ENCODE measurements at regions not wholly inside any gene's neighbourhood (a gene's known extent, or its start where the extent isn't known, plus 50 kb on each side); places are given as distances from the start of the nearest gene placed in this dataset.

GRCh38 chr1:18554597-18554996, 73.9 kb downstream of the KLHDC7A start:
- peaks cover 21% of the 10 kb centered on the region for H3K27me3 ChIP-seq (ENCODE audit: control insufficient read depth, insufficient read depth, low read length)
- TF ChIP-seq CTCF (IDR thresholded peaks at IDR 0.05; ENCODE audit: insufficient read depth, low read length, poor library complexity, severe bottlenecking), result no peak
- no peaks in the 10 kb centered on the region for H3K36me3 ChIP-seq (ENCODE audit: control insufficient read depth, insufficient read depth, low read length)
- H3K4me3 ChIP-seq (ENCODE audit: low read depth, low read length), result no peak overlapping the region
- no peak for DNase-seq (ENCODE audit: low read depth)

- Histone ChIP-seq H3K36me3 (ENCODE audit: control insufficient read depth, insufficient read depth, low read length) (no peaks in the 10 kb centered on the region), H3K27me3 (ENCODE audit: control insufficient read depth, insufficient read depth, low read length) (peaks cover 21% of the 10 kb centered on the region), H3K4me3 (ENCODE audit: low read depth, low read length) (no peak overlapping the region)
- no peak for DNase-seq (ENCODE audit: low read depth)
- TF ChIP-seq CTCF (IDR thresholded peaks at IDR 0.05; ENCODE audit: insufficient read depth, low read length, poor library complexity, severe bottlenecking), result no peak
Measured at GRCh38 chr1:18555036-18555435, 74.3 kb downstream of the KLHDC7A start.

- TF ChIP-seq CTCF (IDR thresholded peaks at IDR 0.05; ENCODE audit: insufficient read depth, low read length, poor library complexity, severe bottlenecking), result peak; percentile 41
- peaks cover 23% of the 10 kb centered on the region for H3K27me3 ChIP-seq (ENCODE audit: control insufficient read depth, insufficient read depth, low read length)
- DNase-seq (ENCODE audit: low read depth), result no peak
- no peaks in the 10 kb centered on the region for H3K36me3 ChIP-seq (ENCODE audit: control insufficient read depth, insufficient read depth, low read length)
- no peak overlapping the region for H3K4me3 ChIP-seq (ENCODE audit: low read depth, low read length)
Measured at GRCh38 chr1:18556364-18556763, 74.3 kb upstream of the PAX7 start.

DNA sequence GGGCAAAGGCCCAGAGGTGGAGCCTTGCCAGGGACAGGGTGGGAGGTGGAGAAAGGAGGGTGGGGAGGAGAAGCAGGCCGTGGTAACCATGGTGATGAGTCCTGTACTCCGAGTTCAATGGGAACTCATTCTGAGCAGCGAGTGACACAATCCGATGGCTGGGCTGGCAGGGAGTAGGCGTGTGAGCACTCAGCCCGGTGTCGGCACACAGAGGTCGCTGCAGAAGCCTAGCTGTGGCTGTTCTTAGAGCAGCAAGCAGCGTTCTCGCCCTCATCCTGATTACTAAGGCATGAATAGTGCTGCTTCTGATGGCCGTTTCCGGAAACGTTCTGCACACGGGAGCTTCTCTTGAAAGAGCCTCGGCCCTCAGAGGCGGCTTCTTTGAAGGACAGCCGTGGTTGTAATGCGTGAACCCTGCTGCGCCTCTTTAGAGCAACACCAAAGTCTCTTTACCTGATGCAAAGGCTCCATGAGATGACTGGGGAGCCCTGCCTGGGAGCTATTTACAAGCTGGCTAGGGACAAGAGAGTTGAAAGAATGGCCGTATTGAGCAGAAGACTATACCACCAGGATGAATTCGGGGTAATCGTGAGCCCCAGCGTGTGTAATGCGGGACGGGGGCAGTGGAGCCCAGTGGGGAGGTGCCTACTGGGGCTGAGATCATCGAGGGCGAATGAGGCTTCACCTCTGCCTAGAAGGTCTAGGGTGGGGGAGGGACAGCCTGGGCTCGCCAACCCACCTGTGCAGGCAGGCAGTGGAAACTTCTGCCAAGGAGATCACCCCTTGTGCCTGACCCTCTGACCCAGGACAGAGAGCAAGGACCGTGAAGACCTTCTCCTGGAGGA, 72.8 kb upstream of the PAX7 start:
- Histone ChIP-seq H3K27me3 (ENCODE audit: control insufficient read depth, insufficient read depth, low read length) (peaks cover 28% of the 10 kb centered on the region), H3K36me3 (ENCODE audit: control insufficient read depth, insufficient read depth, low read length) (no peaks in the 10 kb centered on the region), H3K4me3 (ENCODE audit: low read depth, low read length) (no peak overlapping the region)
- no peak for TF ChIP-seq CTCF (IDR thresholded peaks at IDR 0.05; ENCODE audit: insufficient read depth, low read length, poor library complexity, severe bottlenecking)
- DNase-seq (ENCODE audit: low read depth), result no peak

GRCh38 chr1:18560692-18561091, 70.0 kb upstream of the PAX7 start:
- peaks cover 25% of the 10 kb centered on the region for H3K27me3 ChIP-seq (ENCODE audit: control insufficient read depth, insufficient read depth, low read length)
- TF ChIP-seq CTCF (IDR thresholded peaks at IDR 0.05; ENCODE audit: insufficient read depth, low read length, poor library complexity, severe bottlenecking), result no peak
- DNase-seq (ENCODE audit: low read depth), result no peak
- no peaks in the 10 kb centered on the region for H3K36me3 ChIP-seq (ENCODE audit: control insufficient read depth, insufficient read depth, low read length)
- H3K4me3 ChIP-seq (ENCODE audit: low read depth, low read length), result no peak overlapping the region

GRCh38 chr1:18561967-18562366, 68.7 kb upstream of the PAX7 start:
- Histone ChIP-seq H3K4me3 (ENCODE audit: low read depth, low read length) (no peak overlapping the region), H3K27me3 (ENCODE audit: control insufficient read depth, insufficient read depth, low read length) (peaks cover 22% of the 10 kb centered on the region), H3K36me3 (ENCODE audit: control insufficient read depth, insufficient read depth, low read length) (no peaks in the 10 kb centered on the region)
- TF ChIP-seq CTCF (IDR thresholded peaks at IDR 0.05; ENCODE audit: insufficient read depth, low read length, poor library complexity, severe bottlenecking), result no peak
- DNase-seq (ENCODE audit: low read depth), result no peak
